SK-N-MC (cell line): ENCODE measurements at regions not wholly inside any gene's neighbourhood (a gene's known extent, or its start where the extent isn't known, plus 50 kb on each side); places are given as distances from the start of the nearest gene placed in this dataset.

Experiments used
- EZH2 ChIP-seq: fragments of 200-600 bp; sonication (generic); IDR thresholded peaks from one replicate; pipeline ENCODE4 v1.6.1; 2017; ENCODE audit warnings: antibody characterized with exemption
- FOXP2 ChIP-seq: optimal IDR thresholded peaks from 2 replicates; pipeline ENCODE3; 2011; ENCODE audit warnings: mild to moderate bottlenecking, moderate library complexity; ENCODE audit not compliant: insufficient read depth; ENCODE audit errors: extremely low read length, control extremely low read depth
- POLR2AphosphoS5 ChIP-seq: IDR thresholded peaks from 2 replicates; pipeline ENCODE4 v1.6.1; 2012; ENCODE audit warnings: mild to moderate bottlenecking, low read depth, low read length, borderline replicate concordance

DNA sequence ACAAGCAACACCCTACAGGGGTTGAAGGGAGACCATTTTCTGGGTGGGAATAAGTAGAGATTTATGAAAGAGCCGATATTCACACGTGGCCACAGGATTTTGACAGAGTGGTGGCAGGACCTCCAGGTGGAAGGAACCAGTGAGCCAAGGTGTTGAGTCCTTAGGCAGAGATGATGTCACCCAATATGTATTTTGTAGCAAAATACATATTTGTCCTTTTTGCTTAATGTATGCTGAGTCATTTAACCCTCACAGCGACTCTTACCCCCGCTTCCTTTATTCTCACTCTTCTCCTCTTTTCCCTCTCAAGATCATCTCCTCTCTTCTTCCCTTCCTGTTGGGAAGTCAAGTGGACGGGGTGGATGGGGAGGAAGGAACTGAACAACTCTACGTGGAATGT, 215.7 kb upstream of the S1PR3 start:
- no peak for TF ChIP-seq POLR2AphosphoS5
- TF ChIP-seq EZH2, result no peak
- no peak for TF ChIP-seq FOXP2
